A204.1 (cell line): ENCODE measurements at regions not wholly inside any gene's neighbourhood (a gene's known extent, or its start where the extent isn't known, plus 50 kb on each side); places are given as distances from the start of the nearest gene placed in this dataset.
"Not testable (repeated sequence)": the region's sequence is repeated elsewhere in the genome, so short reads cannot be mapped to it uniquely, and the experiment has no call there.

Source experiments
- FAIRE-seq: peaks from 2 replicates; lab custom pipeline; 2012; peaks lifted over from hg19 to GRCh38; lab: Jason Lieb, UNC

GRCh38 chr1:245102149-245102548 is 52.6 kb upstream of the KIF26B start:
- FAIRE-seq = not testable (repeated sequence)

GRCh38 chr1:245099401-245099800 is 55.4 kb upstream of the KIF26B start:
- no peak for FAIRE-seq

DNA sequence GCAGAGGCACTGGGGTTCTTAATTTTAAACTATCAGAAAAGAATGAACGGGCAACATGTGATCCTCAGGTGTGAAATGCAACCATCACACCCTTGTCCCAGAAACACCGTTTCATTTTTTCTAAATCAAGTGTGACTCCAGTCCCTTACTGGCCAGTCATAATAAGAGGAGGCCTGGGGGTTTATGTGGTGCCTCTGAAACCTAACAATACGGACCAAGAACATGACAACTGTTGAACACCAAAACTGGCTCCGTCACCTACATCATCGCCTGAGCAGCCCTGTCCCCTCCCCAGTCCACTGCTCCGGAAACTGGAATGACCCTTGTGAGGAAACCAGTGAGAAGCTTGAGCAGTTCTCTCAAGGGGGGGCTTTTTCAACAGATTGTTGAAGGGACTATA is 55.9 kb upstream of the KIF26B start:
- FAIRE-seq = no peak

DNA sequence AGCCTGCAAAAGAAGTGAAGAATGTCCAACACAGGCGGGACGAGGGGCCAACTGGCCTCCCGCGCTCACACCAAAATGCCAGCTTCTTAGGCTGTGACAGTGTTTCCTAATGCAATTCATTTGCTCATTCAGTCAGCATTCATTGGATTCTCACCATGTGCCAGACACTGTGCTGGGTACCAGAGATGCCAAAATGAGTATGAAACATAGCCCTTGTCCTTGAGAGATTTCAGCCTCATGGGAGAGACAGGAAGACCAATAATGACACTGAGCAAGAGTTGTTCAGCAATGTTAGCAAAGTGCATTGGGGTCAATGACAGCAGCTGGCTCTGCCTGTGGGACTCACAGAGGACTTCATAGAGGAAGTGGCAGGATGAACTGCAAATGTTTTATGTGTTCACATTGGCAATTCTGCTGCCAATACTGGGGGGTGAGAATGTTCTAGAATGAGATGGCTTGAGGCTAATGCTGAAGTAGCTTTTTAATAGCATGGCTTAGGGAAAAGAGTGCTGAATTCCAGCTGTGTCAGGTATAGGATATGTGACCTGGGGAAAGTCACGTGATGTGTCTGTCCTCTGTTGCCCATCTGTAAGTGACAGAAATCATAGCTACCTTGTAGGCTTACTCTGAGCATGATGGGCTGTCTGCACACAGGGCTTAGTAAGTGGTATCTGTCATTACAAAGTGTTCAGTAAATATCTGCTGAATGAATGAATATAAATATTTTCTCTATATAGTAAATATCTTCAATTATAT is 58.3 kb upstream of the KIF26B start:
- FAIRE-seq = no peak

GRCh38 chr1:245095903-245096302 is 58.9 kb upstream of the KIF26B start:
- no peak for FAIRE-seq

GRCh38 chr1:245094954-245095353 is 59.8 kb upstream of the KIF26B start:
- FAIRE-seq = no peak

GRCh38 chr1:245094092-245094491 is 60.7 kb upstream of the KIF26B start:
- FAIRE-seq = no peak

GRCh38 chr1:245092638-245092976 is 62.2 kb upstream of the KIF26B start:
- no peak for FAIRE-seq

DNA sequence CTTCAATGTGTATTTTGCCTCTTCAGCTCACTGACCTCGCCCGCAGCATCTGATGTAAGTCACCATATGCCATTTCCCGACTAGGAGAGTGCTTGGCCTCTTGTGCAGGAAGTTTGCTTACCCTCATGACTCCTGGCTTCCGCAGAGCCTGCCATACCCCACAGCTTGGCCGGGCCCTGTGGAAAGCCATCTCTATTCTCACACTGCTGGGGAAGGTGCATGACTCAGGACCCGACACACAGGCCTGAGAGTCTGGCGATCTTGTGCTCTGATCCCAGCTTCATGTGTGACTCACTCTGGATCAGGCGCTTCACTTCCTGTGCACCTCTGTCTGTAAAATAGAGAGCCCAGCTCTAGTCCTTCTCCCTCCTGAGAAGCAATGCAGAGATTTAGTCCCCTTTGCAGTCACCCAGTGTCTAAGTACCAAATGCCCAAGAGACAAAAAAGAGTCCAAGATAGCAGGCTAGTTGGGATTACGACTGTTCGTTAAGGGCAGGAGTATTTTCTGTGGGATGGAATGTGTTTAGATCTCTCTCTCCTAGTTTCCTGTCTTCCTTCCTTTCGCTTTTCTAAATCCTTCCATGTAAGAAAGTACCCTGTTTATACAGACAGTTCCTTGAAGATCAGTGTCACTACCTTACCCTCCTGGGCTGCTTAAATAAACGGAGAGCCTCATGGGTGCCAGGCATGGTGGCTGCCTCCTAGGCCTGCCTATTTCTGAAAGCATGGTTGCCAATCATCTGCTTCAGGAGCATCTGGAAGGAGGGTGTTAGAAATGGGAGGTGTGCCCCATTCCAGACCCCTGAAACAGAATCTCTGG is 62.8 kb upstream of the KIF26B start:
- no peak for FAIRE-seq

DNA sequence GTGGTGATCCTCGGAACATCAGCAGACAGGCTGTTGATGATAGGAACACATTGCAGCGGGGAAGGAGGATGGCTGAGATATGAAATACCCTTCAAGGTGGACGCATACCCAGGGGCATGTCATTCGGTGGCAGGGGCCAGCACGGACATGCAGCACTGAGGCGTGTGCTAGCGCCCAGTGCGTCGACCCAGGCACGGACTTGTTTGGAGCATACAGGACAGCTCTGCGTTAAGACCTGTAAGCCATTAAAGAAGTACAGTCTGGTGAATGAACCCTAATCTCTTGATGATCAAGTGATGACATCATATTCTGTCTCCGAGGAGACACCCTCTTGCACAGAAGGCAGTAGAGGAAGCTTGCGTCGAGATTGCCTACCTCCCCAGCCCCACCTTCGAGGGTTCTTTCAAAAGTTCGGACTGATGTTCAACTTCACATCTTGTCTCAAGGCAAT is 63.6 kb upstream of the KIF26B start:
- no peak for FAIRE-seq

DNA sequence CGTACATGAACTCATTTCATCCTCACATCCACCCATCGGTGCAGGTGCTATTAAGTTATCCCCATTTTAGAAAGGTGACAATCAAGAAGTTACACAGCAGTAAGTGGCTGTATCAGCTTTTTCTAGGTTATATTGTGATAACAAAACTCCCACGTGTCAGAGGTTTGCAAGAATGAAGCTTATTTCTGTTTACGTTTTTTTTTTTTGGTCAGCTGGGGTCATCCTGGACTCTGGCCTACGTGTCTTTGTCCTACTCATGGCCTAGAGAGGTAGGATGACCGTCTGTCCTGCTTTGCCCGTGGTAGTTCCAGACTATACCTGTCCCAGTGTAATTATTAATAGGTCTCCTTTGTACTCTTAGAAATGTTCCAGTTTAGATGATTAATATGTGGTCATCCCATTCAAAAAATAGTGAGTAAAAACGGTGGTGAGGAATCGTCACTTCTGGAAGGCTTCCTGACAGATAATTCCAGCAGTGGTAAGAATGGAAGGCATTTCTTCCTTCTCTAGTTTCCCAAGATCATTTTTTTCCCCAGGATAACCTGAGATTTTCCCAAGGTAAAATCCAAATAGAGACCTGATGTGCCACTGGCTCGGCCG is 64.2 kb upstream of the KIF26B start:
- no peak for FAIRE-seq

- FAIRE-seq = no peak
These were observed 67.1 kb upstream of the KIF26B start for GRCh38 chr1:245087723-245088122.

- FAIRE-seq = no peak
These were observed 68.3 kb upstream of the KIF26B start for GRCh38 chr1:245086389-245086969.

- FAIRE-seq = no peak
These were observed 69.2 kb upstream of the KIF26B start for GRCh38 chr1:245085508-245086095.

DNA sequence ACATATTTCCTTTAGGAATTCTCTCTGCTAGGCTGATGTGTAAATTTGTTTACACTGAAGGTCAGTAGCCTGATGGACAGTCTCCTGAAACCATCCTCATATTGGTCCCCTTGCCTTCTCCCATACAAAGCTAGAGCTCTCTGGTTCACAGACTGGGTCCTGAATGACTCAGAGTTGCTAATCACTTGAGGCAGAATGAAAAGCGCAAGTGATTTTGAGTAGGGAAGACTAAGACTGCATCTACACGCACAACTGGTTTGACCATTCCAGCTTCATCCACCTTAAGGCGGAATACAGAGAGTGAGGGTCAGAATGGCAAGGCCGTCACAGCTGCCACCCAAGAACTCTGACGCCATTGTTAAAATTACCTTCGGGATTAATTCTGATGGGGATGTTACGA is 70.2 kb upstream of the KIF26B start:
- no peak for FAIRE-seq

GRCh38 chr1:245079021-245079609 is 75.7 kb upstream of the KIF26B start:
- peak; percentile 98 for FAIRE-seq

GRCh38 chr1:245074898-245075297 is 79.9 kb upstream of the KIF26B start:
- FAIRE-seq = no peak

DNA sequence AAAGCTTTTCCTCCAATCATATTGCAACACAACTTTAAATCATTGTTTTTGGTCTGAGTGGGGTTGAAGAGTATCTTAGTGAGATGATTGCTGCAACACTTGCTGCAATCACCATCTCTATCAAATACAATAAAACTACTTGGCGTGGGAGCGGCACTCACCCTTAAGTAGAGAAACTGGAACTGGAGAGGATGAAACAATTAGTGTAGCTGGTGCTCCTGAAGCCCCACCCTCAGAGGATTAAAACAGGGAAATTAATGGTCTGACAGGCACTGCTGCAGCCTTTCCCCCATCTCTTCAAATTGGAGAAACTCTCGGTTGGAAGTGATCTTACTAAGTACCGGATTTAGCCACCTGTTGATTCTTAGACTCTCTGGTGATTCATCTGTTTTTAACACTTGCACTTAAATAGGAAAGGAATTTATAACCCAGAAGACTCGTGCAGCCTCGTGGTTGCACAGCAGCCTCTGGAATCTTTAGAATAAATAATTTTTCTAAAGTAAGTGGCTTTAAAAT is 80.5 kb upstream of the KIF26B start:
- FAIRE-seq = no peak

- FAIRE-seq = no peak
These were observed 83.8 kb upstream of the KIF26B start for GRCh38 chr1:245070836-245071615.

DNA sequence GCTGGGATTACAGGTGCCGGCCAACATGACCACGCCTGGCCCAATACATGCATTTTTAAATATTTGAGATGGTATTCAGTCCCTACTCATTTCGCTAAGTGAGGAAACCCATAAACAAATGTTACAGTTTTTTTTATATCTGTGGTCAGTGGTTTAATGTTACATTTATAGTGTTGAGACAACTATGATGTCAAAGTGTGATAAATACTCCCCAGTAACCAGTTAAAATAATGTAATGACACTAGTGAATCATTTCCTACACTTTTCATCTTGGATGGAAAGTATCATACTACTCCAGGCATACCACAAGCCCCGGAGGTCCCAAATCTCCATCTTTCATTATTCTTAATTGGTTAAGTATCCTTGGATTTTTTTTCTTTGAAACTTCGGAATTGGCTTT is 87.5 kb upstream of the KIF26B start:
- FAIRE-seq = no peak

DNA sequence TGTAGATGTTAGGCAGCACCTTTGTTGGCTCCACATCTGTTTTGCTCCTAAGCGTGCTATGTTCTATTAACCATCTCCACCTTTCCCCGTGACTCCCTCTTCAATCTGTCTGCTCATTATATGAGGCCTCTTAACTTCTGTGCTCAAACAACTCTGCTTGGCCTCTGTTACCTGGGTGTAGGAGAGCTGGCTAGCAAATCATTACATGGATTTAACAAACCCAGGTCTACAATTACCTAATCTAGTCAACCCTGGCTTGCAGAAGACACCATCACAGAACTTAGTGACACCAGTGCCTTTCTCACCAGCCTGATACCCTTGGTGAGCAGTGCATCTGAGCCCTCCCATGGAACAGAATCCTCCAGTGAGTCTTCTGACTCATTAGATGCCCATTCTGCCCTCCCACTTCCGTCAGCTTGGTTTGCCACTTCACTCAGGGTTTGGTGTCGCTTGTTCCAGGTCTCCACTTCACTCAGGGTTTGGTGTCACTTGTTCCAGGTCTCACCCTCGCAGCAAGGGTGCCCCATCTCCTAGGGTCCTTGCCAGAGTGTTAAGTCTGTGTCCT is 92.0 kb upstream of the KIF26B start:
- no peak for FAIRE-seq
